ENCODE measurements at regions not wholly inside any gene's neighbourhood (a gene's known extent, or its start where the extent isn't known, plus 50 kb on each side); places are given as distances from the start of the nearest gene placed in this dataset.

DNA sequence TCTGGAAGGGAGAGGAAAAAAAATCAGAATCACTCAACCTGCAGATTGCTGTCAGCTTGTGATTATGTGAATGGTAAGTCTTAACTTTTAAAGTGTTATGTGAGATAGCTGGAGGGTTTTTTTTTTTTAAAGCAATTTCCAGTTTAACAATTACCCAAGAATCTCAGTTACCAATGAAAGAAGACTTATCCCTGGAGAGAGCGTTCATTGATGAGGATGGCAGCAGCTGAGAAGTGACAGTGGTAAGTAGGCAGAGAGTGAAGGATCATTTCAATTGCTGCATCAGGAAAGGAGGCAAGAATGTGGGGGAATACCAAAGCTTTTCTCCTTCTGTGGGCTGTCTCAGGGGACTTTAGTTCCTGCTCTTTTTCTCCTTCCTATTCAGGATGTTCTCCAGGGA, 370.2 kb upstream of the C9orf72 start:
- TF ChIP-seq, protein P1, sequence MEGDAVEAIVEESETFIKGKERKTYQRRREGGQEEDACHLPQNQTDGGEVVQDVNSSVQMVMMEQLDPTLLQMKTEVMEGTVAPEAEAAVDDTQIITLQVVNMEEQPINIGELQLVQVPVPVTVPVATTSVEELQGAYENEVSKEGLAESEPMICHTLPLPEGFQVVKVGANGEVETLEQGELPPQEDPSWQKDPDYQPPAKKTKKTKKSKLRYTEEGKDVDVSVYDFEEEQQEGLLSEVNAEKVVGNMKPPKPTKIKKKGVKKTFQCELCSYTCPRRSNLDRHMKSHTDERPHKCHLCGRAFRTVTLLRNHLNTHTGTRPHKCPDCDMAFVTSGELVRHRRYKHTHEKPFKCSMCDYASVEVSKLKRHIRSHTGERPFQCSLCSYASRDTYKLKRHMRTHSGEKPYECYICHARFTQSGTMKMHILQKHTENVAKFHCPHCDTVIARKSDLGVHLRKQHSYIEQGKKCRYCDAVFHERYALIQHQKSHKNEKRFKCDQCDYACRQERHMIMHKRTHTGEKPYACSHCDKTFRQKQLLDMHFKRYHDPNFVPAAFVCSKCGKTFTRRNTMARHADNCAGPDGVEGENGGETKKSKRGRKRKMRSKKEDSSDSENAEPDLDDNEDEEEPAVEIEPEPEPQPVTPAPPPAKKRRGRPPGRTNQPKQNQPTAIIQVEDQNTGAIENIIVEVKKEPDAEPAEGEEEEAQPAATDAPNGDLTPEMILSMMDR (optimal IDR thresholded peaks at IDR 0.05 in 1 of 3, IDR thresholded peaks at IDR 0.05 in 1 of 3, conservative IDR thresholded peaks at IDR 0.05 in 1 of 3; ENCODE audit: extremely low read depth in 1 of 3, insufficient read depth in 2 of 3, low read length in 3 of 3), result no peak
- no peak for TF ChIP-seq EZH2 (IDR thresholded peaks at IDR 0.05; ENCODE audit: low read length)

Data from keratinocyte (primary cell).